IMR-90 (cell line): ENCODE measurements at regions not wholly inside any gene's neighbourhood (a gene's known extent, or its start where the extent isn't known, plus 50 kb on each side); places are given as distances from the start of the nearest gene placed in this dataset.

Experiments
- ATAC-seq: fragments of 200-7000 bp; cut with Tn5 transposase; 2 replicates; pipeline ENCODE4 v1.9.1; 2020; ENCODE audit warnings: low read depth, mild to moderate bottlenecking, moderate library complexity
- BruUV-seq: library from RNA; stranded (reverse); fragments of 400-500 nt; replicated peaks from 2 replicates; lab custom pipeline; 2021; lab: Mats Ljungman, UMichigan
- CTCF ChIA-PET: fragments of 300-600 bp; formaldehyde crosslinking; extraction: SDS; loops from one replicate; lab custom pipeline; 2021; ENCODE audit warnings: antibody characterized with exemption; lab: Yijun Ruan, JAX
- POLR2A ChIA-PET: fragments of 300-600 bp; sonication (Branson Sonifier 250); formaldehyde crosslinking; loops from one replicate; lab custom pipeline; 2022; ENCODE audit warnings: antibody characterized with exemption; ENCODE audit not compliant: unreplicated experiment; lab: Charles Lee
- DNase-seq: peaks from one replicate; pipeline ENCODE4 v3.0.0; 2013
- H2AFZ ChIP-seq: replicated peaks from 2 replicates; pipeline ENCODE3; 2013; ENCODE audit warnings: low read length, mild to moderate bottlenecking; ENCODE audit not compliant: poor library complexity
- H2AK5ac ChIP-seq: 2 replicates; pipeline ENCODE4 v1.6.1; 2013; ENCODE audit warnings: low read depth, low read length, inconsistent platforms
- H2AK9ac ChIP-seq: replicated peaks from 2 replicates; pipeline ENCODE3; 2013; ENCODE audit warnings: mild to moderate bottlenecking, low read depth, low read length, moderate library complexity; ENCODE audit not compliant: poor library complexity
- H2BK120ac ChIP-seq: 2 replicates; pipeline ENCODE4 v1.6.1; 2013; ENCODE audit warnings: low read depth, low read length, inconsistent platforms
- H2BK15ac ChIP-seq: 3 replicates; pipeline ENCODE4 v1.6.1; 2013; ENCODE audit warnings: low read depth, low read length, inconsistent platforms
- H2BK20ac ChIP-seq: 2 replicates; pipeline ENCODE4 v1.6.1; 2013; ENCODE audit warnings: low read depth, mild to moderate bottlenecking, inconsistent platforms, low read length, moderate library complexity
- H2BK5ac ChIP-seq: 2 replicates; pipeline ENCODE4 v1.6.1; 2013; ENCODE audit warnings: mild to moderate bottlenecking, low read depth, low read length, inconsistent platforms; ENCODE audit not compliant: poor library complexity, severe bottlenecking
- H3K14ac ChIP-seq: replicated peaks from 2 replicates; pipeline ENCODE4 v1.6.1; 2013; ENCODE audit warnings: low read depth, low read length, inconsistent platforms
- H3K18ac ChIP-seq: 2 replicates; pipeline ENCODE4 v1.6.1; 2013; ENCODE audit warnings: low read depth, low read length, control low read depth
- H3K23ac ChIP-seq: 2 replicates; pipeline ENCODE4 v1.6.1; 2013; ENCODE audit warnings: low read depth, low read length, inconsistent platforms
- H3K27ac ChIP-seq: 2 replicates; pipeline ENCODE4 v1.5.1; 2013; ENCODE audit warnings: mild to moderate bottlenecking, control low read depth, low read length; ENCODE audit not compliant: insufficient read depth
- H3K27me3 ChIP-seq: 2 replicates; pipeline ENCODE4 v1.6.1; 2013; ENCODE audit warnings: low read length; ENCODE audit not compliant: control insufficient read depth, insufficient read depth
- H3K36me3 ChIP-seq: 2 replicates; pipeline ENCODE4 v1.6.1; 2013; ENCODE audit warnings: low read length, mixed read lengths; ENCODE audit not compliant: control insufficient read depth, insufficient read depth
- H3K4ac ChIP-seq: 2 replicates; pipeline ENCODE4 v1.6.1; 2013; ENCODE audit warnings: low read depth, low read length, inconsistent platforms
- H3K4me1 ChIP-seq: 2 replicates; pipeline ENCODE4 v1.6.1; 2013; ENCODE audit warnings: low read length, mixed read lengths; ENCODE audit not compliant: control insufficient read depth, insufficient read depth
- H3K4me2 ChIP-seq: 2 replicates; pipeline ENCODE4 v1.6.1; 2013; ENCODE audit warnings: low read depth, mild to moderate bottlenecking, control low read depth, low read length, moderate library complexity
- H3K4me3 ChIP-seq: 2 replicates; pipeline ENCODE4 v1.5.1; 2013; ENCODE audit warnings: low read depth, mild to moderate bottlenecking, control low read depth, low read length, moderate library complexity; ENCODE audit not compliant: insufficient read depth
- H3K56ac ChIP-seq: 2 replicates; pipeline ENCODE4 v1.6.1; 2013; ENCODE audit warnings: low read length, inconsistent platforms; ENCODE audit not compliant: insufficient read depth; ENCODE audit errors: extremely low read depth
- H3K79me1 ChIP-seq, 2 experiments: 2 replicates each; pipeline ENCODE4 v1.6.1; 2013; ENCODE audit warnings: low read length in 2 of 2, inconsistent platforms in 1 of 2, low read depth in 1 of 2
- H3K9ac ChIP-seq: 2 replicates; pipeline ENCODE4 v1.6.1; 2013; ENCODE audit warnings: low read depth, low read length, control low read depth
- H3K9me1 ChIP-seq: 2 replicates; pipeline ENCODE4 v1.6.1; 2013; ENCODE audit warnings: low read length, inconsistent platforms; ENCODE audit not compliant: insufficient read depth
- H3K9me3 ChIP-seq: 2 replicates; pipeline ENCODE4 v1.6.1; 2013; ENCODE audit warnings: low read length; ENCODE audit not compliant: control insufficient read depth, insufficient read depth
- H4K20me1 ChIP-seq: 2 replicates; pipeline ENCODE4 v1.6.1; 2013; ENCODE audit warnings: low read length, inconsistent platforms; ENCODE audit not compliant: insufficient read depth
- H4K5ac ChIP-seq: 2 replicates; pipeline ENCODE4 v1.6.1; 2013; ENCODE audit warnings: mild to moderate bottlenecking, low read depth, low read length, control low read depth
- H4K8ac ChIP-seq, 2 experiments: 2 replicates each; pipeline ENCODE4 v1.6.1; 2013; ENCODE audit warnings: low read depth in 2 of 2, low read length in 2 of 2, control low read depth in 1 of 2, inconsistent platforms in 1 of 2
- H4K91ac ChIP-seq: 2 replicates; pipeline ENCODE4 v1.6.1; 2013; ENCODE audit warnings: low read depth, low read length, inconsistent platforms; ENCODE audit not compliant: insufficient read depth
- BHLHE40 ChIP-seq: fragments of 150-350 bp; IDR thresholded peaks from 2 replicates; pipeline ENCODE4 v1.6.1; 2016; ENCODE audit warnings: mild to moderate bottlenecking, low read depth, low read length
- CEBPB ChIP-seq: IDR thresholded peaks from 2 replicates; pipeline ENCODE4 v1.6.1; 2012; ENCODE audit warnings: low read depth, low read length, improper control_type of control experiment
- ELK1 ChIP-seq: fragments of 150-350 bp; IDR thresholded peaks from 2 replicates; pipeline ENCODE4 v1.6.1; 2016; ENCODE audit warnings: low read depth, mild to moderate bottlenecking, low read length, moderate library complexity, borderline replicate concordance
- FOS ChIP-seq: fragments of 150-350 bp; IDR thresholded peaks from 2 replicates; pipeline ENCODE4 v1.6.1; 2016; ENCODE audit warnings: low read depth, low read length
- MAFK ChIP-seq: IDR thresholded peaks from 2 replicates; pipeline ENCODE4 v1.6.1; 2012; ENCODE audit warnings: low read depth, low read length, improper control_type of control experiment
- MAZ ChIP-seq: IDR thresholded peaks from 2 replicates; pipeline ENCODE4 v1.6.1; 2012; ENCODE audit warnings: low read depth, mild to moderate bottlenecking, low read length, improper control_type of control experiment, moderate library complexity, borderline replicate concordance
- MXI1 ChIP-seq: IDR thresholded peaks from 2 replicates; pipeline ENCODE4 v1.6.1; 2012; ENCODE audit warnings: low read depth, mild to moderate bottlenecking, low read length, moderate library complexity, borderline replicate concordance
- RCOR1 ChIP-seq: IDR thresholded peaks from 2 replicates; pipeline ENCODE4 v1.6.1; 2012; ENCODE audit warnings: mild to moderate bottlenecking, low read length, improper control_type of control experiment; ENCODE audit not compliant: insufficient replicate concordance
- RFX5 ChIP-seq: IDR thresholded peaks from 2 replicates; pipeline ENCODE4 v1.8.0; 2012; ENCODE audit warnings: low read depth, mild to moderate bottlenecking, low read length, moderate library complexity
- SMC3 ChIP-seq: fragments of 150-350 bp; IDR thresholded peaks from 2 replicates; pipeline ENCODE4 v1.6.1; 2016; ENCODE audit warnings: low read depth, mild to moderate bottlenecking, antibody characterized with exemption, low read length, moderate library complexity
- dilution Hi-C: fragments of 300-500 bp; cut with HindIII; formaldehyde crosslinking; loops from one replicate; pipeline ENCODE4 v1.14.3; 2018; ENCODE audit warnings: low sequenced_read_pairs; ENCODE audit not compliant: unreplicated experiment
- in situ Hi-C: fragments of 300-500 bp; cut with MboI; formaldehyde crosslinking; loops from 3 replicates; pipeline ENCODE4 v1.14.3; 2019; ENCODE audit warnings: low sequenced_read_pairs, inconsistent platforms, mixed read lengths
- intact Hi-C: fragments of 100-400 bp; cut with micrococcal nuclease; formaldehyde crosslinking; loops from 2 replicates; pipeline ENCODE4 v1.10.0; 2022
- TF ChIP-seq, protein P1 (sequence below): fragments of 150-350 bp; IDR thresholded peaks from 2 replicates; pipeline ENCODE4 v1.6.1; 2017; ENCODE audit warnings: mild to moderate bottlenecking, antibody characterized with exemption, low read length, low read depth

- Histone ChIP-seq H3K4me2 (no peak overlapping the region), H3K27me3 (no peaks in the 10 kb centered on the region), H2BK5ac (no peak overlapping the region), H3K4me3 (no peak overlapping the region), H3K18ac (no peak overlapping the region), H3K9me1 (peaks cover 13% of the 10 kb centered on the region), H3K9ac (no peak overlapping the region), H4K8ac (0 out of 4 replicates have a peak overlapping the region, but pooled peaks of 1 of the 2 experiments have one; percentile 64), H3K4ac (peak overlapping the region; percentile 55; the same call in 1 of the 2 replicates), H3K79me1 (no peaks in the 10 kb centered on the region), H2BK15ac (0 out of 3 replicates have a peak overlapping the region, but pooled peaks have one; percentile 45), H2AK5ac (peak overlapping the region; percentile 10; the same call in 1 of the 2 replicates), H4K5ac (no peak overlapping the region), H3K4me1 (peaks cover 11% of the 10 kb centered on the region; the same call in 1 of the 2 replicates), H2AK9ac (no peak overlapping the region), H2BK120ac (peak overlapping the region; percentile 67; the same call in 1 of the 2 replicates), H2BK20ac (peak overlapping the region; percentile 60; the same call in 1 of the 2 replicates), H4K91ac (no peak overlapping the region), H3K36me3 (no peaks in the 10 kb centered on the region), H3K9me3 (no peaks in the 10 kb centered on the region), H2AFZ (no peak overlapping the region), H3K23ac (no peak overlapping the region), H3K56ac (no peak overlapping the region), H4K20me1 (no peaks in the 10 kb centered on the region), H3K27ac (no peak overlapping the region), H3K14ac (peak overlapping the region; percentile 17; the same call in 1 of the 2 replicates)
- no TSS peak for BruUV-seq
- POLR2A ChIA-PET, result no interaction called here
- TF ChIP-seq ELK1 (no peak), RCOR1 (no peak), MAFK (no peak), CEBPB (no peak), BHLHE40 (no peak), FOS (no peak), MAZ (no peak), RFX5 (no peak), MXI1 (no peak), SMC3 (no peak)
- TF ChIP-seq, protein P1, sequence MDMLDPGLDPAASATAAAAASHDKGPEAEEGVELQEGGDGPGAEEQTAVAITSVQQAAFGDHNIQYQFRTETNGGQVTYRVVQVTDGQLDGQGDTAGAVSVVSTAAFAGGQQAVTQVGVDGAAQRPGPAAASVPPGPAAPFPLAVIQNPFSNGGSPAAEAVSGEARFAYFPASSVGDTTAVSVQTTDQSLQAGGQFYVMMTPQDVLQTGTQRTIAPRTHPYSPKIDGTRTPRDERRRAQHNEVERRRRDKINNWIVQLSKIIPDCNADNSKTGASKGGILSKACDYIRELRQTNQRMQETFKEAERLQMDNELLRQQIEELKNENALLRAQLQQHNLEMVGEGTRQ, result no peak
- CTCF ChIA-PET, result no interaction called here
- ATAC-seq (no peak), DNase-seq (no peak)
- intact Hi-C loops (no loop called here), dilution Hi-C loops (no loop called here), in situ Hi-C loops (no loop called here)
These were observed 378.6 kb downstream of the CD109 start for GRCh38 chr6:74074645-74075044.
